Neural crest cell (in vitro differentiated cells): ENCODE measurements at regions not wholly inside any gene's neighbourhood (a gene's known extent, or its start where the extent isn't known, plus 50 kb on each side); places are given as distances from the start of the nearest gene placed in this dataset.
"Not testable (repeated sequence)": the region's sequence is repeated elsewhere in the genome, so short reads cannot be mapped to it uniquely, and the experiment has no call there.

Source experiments
- DNase-seq: peaks from one replicate; pipeline ENCODE4 v3.0.0; 2021; ENCODE audit warnings: low read depth, mixed read lengths, low spot score
- H3K27ac Mint-ChIP-seq: one replicate; pipeline ENCODE4 v1.8.0; 2021; ENCODE audit warnings: mild to moderate bottlenecking, mixed read lengths; ENCODE audit not compliant: unreplicated experiment
- H3K27me3 Mint-ChIP-seq: 2 replicates; pipeline ENCODE4 v1.8.0; 2021; ENCODE audit warnings: low read depth, mild to moderate bottlenecking, mixed read lengths
- H3K36me3 Mint-ChIP-seq: 2 replicates; pipeline ENCODE4 v1.8.0; 2021; ENCODE audit warnings: low read depth, mild to moderate bottlenecking, mixed read lengths
- H3K4me1 Mint-ChIP-seq: 2 replicates; pipeline ENCODE4 v1.8.0; 2021; ENCODE audit warnings: mixed read lengths
- H3K4me3 Mint-ChIP-seq: one replicate; pipeline ENCODE4 v1.8.0; 2021; ENCODE audit warnings: mild to moderate bottlenecking, mixed read lengths
- H3K9me3 Mint-ChIP-seq: 2 replicates; pipeline ENCODE4 v1.8.0; 2021; ENCODE audit warnings: mixed read lengths
- TF ChIP-seq, protein P1 (sequence below): fragments of 200-600 bp; sonication (generic); conservative IDR thresholded peaks from 2 replicates; pipeline ENCODE4 v1.5.0; 2021; ENCODE audit warnings: antibody characterized with exemption, mild to moderate bottlenecking

DNA sequence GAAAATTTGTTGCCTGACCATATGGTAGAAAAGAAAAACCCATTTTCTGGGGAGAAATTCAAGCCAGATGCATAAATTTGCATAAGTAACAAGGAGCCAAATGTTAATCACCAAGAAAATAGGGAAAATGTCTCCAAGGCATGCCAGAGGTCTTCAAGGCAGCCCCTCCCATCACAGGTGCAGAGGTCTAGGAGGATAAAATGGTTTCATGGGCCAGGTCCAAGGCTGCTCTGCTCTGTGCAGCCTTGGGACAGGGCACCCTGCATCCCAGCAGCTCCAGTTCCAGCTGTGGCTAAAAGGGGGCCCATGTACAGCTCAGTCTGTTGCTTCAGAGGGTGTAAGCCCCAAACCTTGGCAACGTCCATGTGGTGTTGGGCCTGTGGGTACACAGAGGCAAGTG lies 200.0 kb downstream of the LARP7 start:
- peaks cover 16% of the 10 kb centered on the region for H3K9me3 Mint-ChIP-seq
- no peak for DNase-seq
- no peak overlapping the region for H3K27ac Mint-ChIP-seq
- H3K27me3 Mint-ChIP-seq: no peaks in the 10 kb centered on the region
- TF ChIP-seq, protein P1, sequence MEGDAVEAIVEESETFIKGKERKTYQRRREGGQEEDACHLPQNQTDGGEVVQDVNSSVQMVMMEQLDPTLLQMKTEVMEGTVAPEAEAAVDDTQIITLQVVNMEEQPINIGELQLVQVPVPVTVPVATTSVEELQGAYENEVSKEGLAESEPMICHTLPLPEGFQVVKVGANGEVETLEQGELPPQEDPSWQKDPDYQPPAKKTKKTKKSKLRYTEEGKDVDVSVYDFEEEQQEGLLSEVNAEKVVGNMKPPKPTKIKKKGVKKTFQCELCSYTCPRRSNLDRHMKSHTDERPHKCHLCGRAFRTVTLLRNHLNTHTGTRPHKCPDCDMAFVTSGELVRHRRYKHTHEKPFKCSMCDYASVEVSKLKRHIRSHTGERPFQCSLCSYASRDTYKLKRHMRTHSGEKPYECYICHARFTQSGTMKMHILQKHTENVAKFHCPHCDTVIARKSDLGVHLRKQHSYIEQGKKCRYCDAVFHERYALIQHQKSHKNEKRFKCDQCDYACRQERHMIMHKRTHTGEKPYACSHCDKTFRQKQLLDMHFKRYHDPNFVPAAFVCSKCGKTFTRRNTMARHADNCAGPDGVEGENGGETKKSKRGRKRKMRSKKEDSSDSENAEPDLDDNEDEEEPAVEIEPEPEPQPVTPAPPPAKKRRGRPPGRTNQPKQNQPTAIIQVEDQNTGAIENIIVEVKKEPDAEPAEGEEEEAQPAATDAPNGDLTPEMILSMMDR: no peak
- H3K36me3 Mint-ChIP-seq: no peaks in the 10 kb centered on the region
- H3K4me1 Mint-ChIP-seq: peaks cover 7% of the 10 kb centered on the region
- H3K4me3 Mint-ChIP-seq: no peak overlapping the region

- not testable (repeated sequence) for H3K27me3 Mint-ChIP-seq, H3K4me3 Mint-ChIP-seq, H3K27ac Mint-ChIP-seq, H3K36me3 Mint-ChIP-seq, DNase-seq, H3K4me1 Mint-ChIP-seq
- peaks cover 11% of the 10 kb centered on the region for H3K9me3 Mint-ChIP-seq
Measured at GRCh38 chr4:112838015-112838414, 201.1 kb downstream of the LARP7 start.

GRCh38 chr4:112840061-112840460 lies 203.1 kb downstream of the LARP7 start:
- H3K27me3 Mint-ChIP-seq: no peaks in the 10 kb centered on the region
- no peak overlapping the region for H3K27ac Mint-ChIP-seq
- TF ChIP-seq, protein P1: no peak
- H3K4me1 Mint-ChIP-seq: peaks cover 7% of the 10 kb centered on the region
- DNase-seq: no peak
- no peaks in the 10 kb centered on the region for H3K36me3 Mint-ChIP-seq
- H3K9me3 Mint-ChIP-seq: peaks cover 11% of the 10 kb centered on the region
- H3K4me3 Mint-ChIP-seq: no peak overlapping the region

- no peaks in the 10 kb centered on the region for H3K36me3 Mint-ChIP-seq
- no peak for DNase-seq
- TF ChIP-seq, protein P1: no peak
Measured at GRCh38 chr4:112840619-112841018, 203.7 kb downstream of the LARP7 start.

GRCh38 chr4:112842513-112842912 lies 205.6 kb downstream of the LARP7 start:
- Mint-ChIP-seq H3K4me1 (peaks cover 7% of the 10 kb centered on the region), H3K4me3 (no peak overlapping the region), H3K9me3 (peaks cover 3% of the 10 kb centered on the region), H3K27me3 (no peaks in the 10 kb centered on the region), H3K27ac (no peak overlapping the region), H3K36me3 (no peaks in the 10 kb centered on the region)
- TF ChIP-seq, protein P1: no peak
- no peak for DNase-seq

More at GRCh38 chr4:112840619-112841018, 203.7 kb downstream of the LARP7 start:
- peaks cover 11% of the 10 kb centered on the region for H3K9me3 Mint-ChIP-seq
- no peaks in the 10 kb centered on the region for H3K27me3 Mint-ChIP-seq
- no peak overlapping the region for H3K27ac Mint-ChIP-seq
- H3K4me3 Mint-ChIP-seq: no peak overlapping the region
- H3K4me1 Mint-ChIP-seq: peaks cover 7% of the 10 kb centered on the region

GRCh38 chr4:112845386-112845785 lies 204.1 kb upstream of the ANK2 start:
- DNase-seq: no peak
- no peaks in the 10 kb centered on the region for H3K27me3 Mint-ChIP-seq
- H3K4me1 Mint-ChIP-seq: peaks cover 7% of the 10 kb centered on the region
- no peaks in the 10 kb centered on the region for H3K36me3 Mint-ChIP-seq
- no peak overlapping the region for H3K27ac Mint-ChIP-seq
- TF ChIP-seq, protein P1: no peak
- H3K4me3 Mint-ChIP-seq: no peak overlapping the region
- no peaks in the 10 kb centered on the region for H3K9me3 Mint-ChIP-seq
